Hepatocyte (in vitro differentiated cells): ENCODE measurements at regions not wholly inside any gene's neighbourhood (a gene's known extent, or its start where the extent isn't known, plus 50 kb on each side); places are given as distances from the start of the nearest gene placed in this dataset.

Experiments
- DNase-seq: peaks from one replicate; pipeline ENCODE4 v3.0.0-alpha.2; 2016; ENCODE audit warnings: low spot score
- H2AFZ ChIP-seq: fragments of 200-600 bp; sonication (generic); 2 replicates; pipeline ENCODE4 v1.6.0; 2016; ENCODE audit warnings: antibody characterized with exemption, mild to moderate bottlenecking
- H3K27ac ChIP-seq: fragments of 200-600 bp; sonication (generic); 2 replicates; pipeline ENCODE4 v1.5.1; 2016; ENCODE audit warnings: mild to moderate bottlenecking
- H3K27me3 ChIP-seq: fragments of 200-600 bp; sonication (generic); 2 replicates; pipeline ENCODE4 v1.6.1; 2016
- H3K36me3 ChIP-seq: fragments of 200-600 bp; sonication (generic); replicated peaks from 2 replicates; pipeline ENCODE4 v1.5.1; 2016; ENCODE audit warnings: low read depth; ENCODE audit not compliant: insufficient read depth
- H3K4me1 ChIP-seq: fragments of 200-600 bp; sonication (generic); 2 replicates; pipeline ENCODE4 v1.5.1; 2016; ENCODE audit warnings: mild to moderate bottlenecking, moderate library complexity; ENCODE audit not compliant: insufficient read depth
- H3K4me2 ChIP-seq: fragments of 200-600 bp; sonication (generic); 2 replicates; pipeline ENCODE4 v1.6.0; 2016
- H3K4me3 ChIP-seq: fragments of 200-600 bp; sonication (generic); 2 replicates; pipeline ENCODE4 v1.5.1; 2016; ENCODE audit warnings: mild to moderate bottlenecking
- H3K79me2 ChIP-seq: fragments of 200-600 bp; sonication (generic); 2 replicates; pipeline ENCODE4 v1.6.0; 2017; ENCODE audit warnings: mild to moderate bottlenecking
- H3K9me2 ChIP-seq: fragments of 200-600 bp; sonication (generic); replicated peaks from 2 replicates; pipeline ENCODE4 v1.6.0; 2017; ENCODE audit warnings: mild to moderate bottlenecking; ENCODE audit not compliant: insufficient read depth
- H3K9me3 ChIP-seq: fragments of 200-600 bp; sonication (generic); 2 replicates; pipeline ENCODE4 v1.5.1; 2016; ENCODE audit warnings: low read depth, mild to moderate bottlenecking
- H4K20me1 ChIP-seq: fragments of 200-600 bp; sonication (generic); 2 replicates; pipeline ENCODE4 v1.6.0; 2016; ENCODE audit warnings: mild to moderate bottlenecking; ENCODE audit not compliant: insufficient read depth, poor library complexity, severe bottlenecking
- CTCF ChIP-seq: fragments of 200-600 bp; sonication (generic); IDR thresholded peaks from 2 replicates; pipeline ENCODE4 v1.5.1; 2016; ENCODE audit warnings: antibody characterized with exemption, mild to moderate bottlenecking; ENCODE audit not compliant: poor library complexity
- EZH2 ChIP-seq: fragments of 200-600 bp; sonication (generic); IDR thresholded peaks from 2 replicates; pipeline ENCODE4 v1.6.1; 2016; ENCODE audit warnings: antibody characterized with exemption, mild to moderate bottlenecking, borderline replicate concordance
- EZH2phosphoT487 ChIP-seq: fragments of 200-600 bp; sonication (generic); IDR thresholded peaks from one replicate; pipeline ENCODE4 v1.6.1; 2018; ENCODE audit warnings: antibody characterized with exemption, mild to moderate bottlenecking, low read depth, moderate library complexity; ENCODE audit not compliant: unreplicated experiment, severe bottlenecking
- WGBS: methylation state at CpG from one replicate; pipeline ENCODE4 v1.1.6; 2016; ENCODE audit warnings: low lambda C conversion rate; ENCODE audit errors: missing lambda C conversion rate; 5-methylcytosine and 5-hydroxymethylcytosine counted together

DNA sequence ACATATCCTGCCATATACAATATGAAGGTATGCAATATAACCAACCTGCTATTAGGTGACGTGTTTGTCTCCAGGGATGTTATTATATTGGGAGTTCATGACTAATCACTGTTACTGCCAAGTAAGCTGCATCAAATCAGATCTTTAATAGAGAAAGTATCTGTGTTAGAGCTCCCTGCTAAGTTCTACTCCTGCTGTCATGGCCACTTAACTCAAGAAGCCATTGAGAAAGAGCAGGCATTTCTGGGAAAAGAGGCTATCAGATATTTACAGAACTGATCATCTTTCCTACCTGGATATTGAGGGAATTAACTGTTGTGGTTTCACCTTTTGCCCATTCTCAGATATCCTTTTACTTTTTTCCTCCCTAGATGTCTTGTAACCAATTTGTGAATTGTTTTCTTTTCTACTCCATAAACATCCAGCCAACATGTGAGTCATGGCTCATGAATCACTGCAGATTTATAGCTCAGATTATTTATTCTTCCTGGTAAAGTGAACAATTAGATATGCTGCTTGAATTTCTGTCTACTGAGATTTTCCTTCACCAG lies 634.8 kb upstream of the FAM174A start:
- H3K36me3 ChIP-seq, result no peaks in the 10 kb centered on the region
- no peak overlapping the region for H3K27ac ChIP-seq
- DNase-seq, result no peak
- WGBS, result 79% methylated on average over 1 of the region's 1 CpG
- H4K20me1 ChIP-seq, result no peaks in the 10 kb centered on the region
- H2AFZ ChIP-seq, result no peak overlapping the region
- no peak overlapping the region for H3K4me2 ChIP-seq
- no peaks in the 10 kb centered on the region for H3K9me3 ChIP-seq
- TF ChIP-seq EZH2phosphoT487 (no peak), EZH2 (no peak), CTCF (no peak)
- H3K9me2 ChIP-seq, result no peaks in the 10 kb centered on the region
- no peaks in the 10 kb centered on the region for H3K4me1 ChIP-seq
- no peak overlapping the region for H3K4me3 ChIP-seq
- no peaks in the 10 kb centered on the region for H3K79me2 ChIP-seq
- H3K27me3 ChIP-seq, result no peaks in the 10 kb centered on the region

DNA sequence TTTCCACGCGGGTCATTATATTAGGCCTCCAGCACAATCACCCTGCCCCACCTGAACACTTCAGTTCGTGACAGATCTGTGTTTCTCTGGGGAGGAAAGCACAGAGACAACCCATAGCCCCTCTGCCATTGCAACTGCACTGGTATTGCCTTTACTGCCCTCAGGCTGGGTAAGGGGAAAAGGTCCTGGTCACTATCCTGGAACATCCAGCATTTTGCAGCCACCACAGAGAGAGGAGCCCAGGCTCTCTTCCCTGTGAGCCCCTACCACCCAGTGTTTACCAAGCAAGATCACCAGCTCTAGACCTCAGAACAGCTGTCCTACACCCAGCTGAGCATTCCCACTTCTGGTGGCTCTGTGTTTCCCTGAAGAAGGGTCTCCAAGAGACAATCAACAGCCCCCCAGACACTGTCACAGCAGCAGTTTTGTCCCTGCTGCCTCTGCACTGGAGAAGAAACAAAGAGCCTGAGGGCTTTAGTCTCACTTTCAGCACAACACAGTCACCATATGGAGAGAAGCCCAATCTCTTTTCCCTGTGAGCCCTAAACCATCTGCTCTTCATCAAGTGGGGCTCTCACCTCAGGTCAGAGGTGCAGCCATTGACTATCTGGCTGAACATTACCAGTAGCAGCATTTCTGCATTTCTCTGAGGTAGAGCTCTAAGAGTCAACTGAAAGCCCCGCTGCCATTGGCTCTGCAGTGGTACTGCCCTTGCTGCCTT lies 655.2 kb upstream of the FAM174A start:
- no peak overlapping the region for H2AFZ ChIP-seq

DNA sequence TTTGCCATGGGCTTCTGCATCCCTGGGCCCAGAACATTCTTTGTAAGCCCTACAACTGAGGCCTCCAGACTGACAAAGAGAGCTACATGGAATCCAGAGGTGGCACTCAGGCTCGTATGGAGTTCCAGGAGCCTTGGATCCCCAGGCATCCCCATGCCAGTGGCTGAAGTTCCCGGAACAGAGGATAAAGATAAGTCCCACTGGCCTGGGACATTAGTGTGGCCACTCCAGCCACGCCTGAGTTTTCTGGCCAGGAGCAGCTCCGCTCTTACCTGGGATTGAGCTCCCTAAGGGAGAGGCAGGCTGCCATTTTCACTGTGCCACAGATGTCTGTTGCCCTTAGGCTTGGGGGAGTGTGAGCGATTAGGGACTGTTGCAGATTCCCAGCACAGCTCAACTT lies 656.3 kb upstream of the FAM174A start:
- no peak for DNase-seq
- Histone ChIP-seq H3K27me3 (no peaks in the 10 kb centered on the region), H3K36me3 (no peaks in the 10 kb centered on the region), H3K27ac (no peak overlapping the region), H2AFZ (no peak overlapping the region), H3K79me2 (no peaks in the 10 kb centered on the region), H3K4me3 (no peak overlapping the region), H3K9me3 (no peaks in the 10 kb centered on the region), H3K4me2 (no peak overlapping the region), H3K9me2 (no peaks in the 10 kb centered on the region), H3K4me1 (no peaks in the 10 kb centered on the region), H4K20me1 (no peaks in the 10 kb centered on the region)
- WGBS, result 85% methylated on average over 5 of the region's 5 CpGs
- TF ChIP-seq EZH2 (no peak), CTCF (no peak), EZH2phosphoT487 (no peak)

More for the DNA sequence above, 655.2 kb upstream of the FAM174A start:
- H3K4me1 ChIP-seq, result no peaks in the 10 kb centered on the region
- H3K79me2 ChIP-seq, result no peaks in the 10 kb centered on the region
- no peaks in the 10 kb centered on the region for H3K9me3 ChIP-seq
- H3K36me3 ChIP-seq, result no peaks in the 10 kb centered on the region
- no peak overlapping the region for H3K4me2 ChIP-seq
- no peaks in the 10 kb centered on the region for H3K27me3 ChIP-seq
- no peaks in the 10 kb centered on the region for H3K9me2 ChIP-seq
- H4K20me1 ChIP-seq, result no peaks in the 10 kb centered on the region
- H3K4me3 ChIP-seq, result no peak overlapping the region
- DNase-seq, result no peak
- TF ChIP-seq CTCF, result no peak
- no peak for TF ChIP-seq EZH2phosphoT487
- TF ChIP-seq EZH2, result no peak
- H3K27ac ChIP-seq, result no peak overlapping the region
- WGBS, result 89% methylated on average over 4 of the region's 4 CpGs

DNA sequence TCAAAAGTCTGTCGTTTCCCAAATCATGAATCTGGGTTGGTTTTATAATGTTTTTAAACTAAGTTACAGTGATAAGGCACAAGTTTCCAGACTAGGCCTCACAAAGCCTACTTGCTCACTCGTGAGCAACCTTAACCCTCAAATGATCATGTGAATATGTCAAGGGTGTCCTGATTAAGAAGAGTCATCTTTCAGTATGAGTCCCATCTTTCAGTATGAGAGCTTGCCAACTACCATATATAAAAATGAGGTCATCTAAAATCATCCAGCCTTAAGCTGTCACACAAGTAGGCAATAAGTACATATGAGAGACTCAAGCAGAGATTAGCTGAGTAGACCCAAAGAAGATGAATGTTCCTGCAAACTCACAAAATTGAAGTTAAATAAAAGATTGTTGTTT lies 668.4 kb upstream of the FAM174A start:
- no peak for TF ChIP-seq CTCF
- TF ChIP-seq EZH2phosphoT487, result no peak
- TF ChIP-seq EZH2, result no peak
- H3K9me3 ChIP-seq, result no peaks in the 10 kb centered on the region
- no peak overlapping the region for H3K4me3 ChIP-seq
- no peak for DNase-seq
- H3K27me3 ChIP-seq, result no peaks in the 10 kb centered on the region
- no peaks in the 10 kb centered on the region for H3K36me3 ChIP-seq
- no peaks in the 10 kb centered on the region for H3K4me1 ChIP-seq
- H3K79me2 ChIP-seq, result no peaks in the 10 kb centered on the region
- no peaks in the 10 kb centered on the region for H3K9me2 ChIP-seq
- H4K20me1 ChIP-seq, result no peaks in the 10 kb centered on the region
- H3K4me2 ChIP-seq, result no peak overlapping the region
- H3K27ac ChIP-seq, result no peak overlapping the region
- WGBS, result 77% methylated on average over 2 of the region's 2 CpGs
- no peak overlapping the region for H2AFZ ChIP-seq
